ENCODE measurements at regions not wholly inside any gene's neighbourhood (a gene's known extent, or its start where the extent isn't known, plus 50 kb on each side); places are given as distances from the start of the nearest gene placed in this dataset.
"Not testable (repeated sequence)": the region's sequence is repeated elsewhere in the genome, so short reads cannot be mapped to it uniquely, and the experiment has no call there.

DNA sequence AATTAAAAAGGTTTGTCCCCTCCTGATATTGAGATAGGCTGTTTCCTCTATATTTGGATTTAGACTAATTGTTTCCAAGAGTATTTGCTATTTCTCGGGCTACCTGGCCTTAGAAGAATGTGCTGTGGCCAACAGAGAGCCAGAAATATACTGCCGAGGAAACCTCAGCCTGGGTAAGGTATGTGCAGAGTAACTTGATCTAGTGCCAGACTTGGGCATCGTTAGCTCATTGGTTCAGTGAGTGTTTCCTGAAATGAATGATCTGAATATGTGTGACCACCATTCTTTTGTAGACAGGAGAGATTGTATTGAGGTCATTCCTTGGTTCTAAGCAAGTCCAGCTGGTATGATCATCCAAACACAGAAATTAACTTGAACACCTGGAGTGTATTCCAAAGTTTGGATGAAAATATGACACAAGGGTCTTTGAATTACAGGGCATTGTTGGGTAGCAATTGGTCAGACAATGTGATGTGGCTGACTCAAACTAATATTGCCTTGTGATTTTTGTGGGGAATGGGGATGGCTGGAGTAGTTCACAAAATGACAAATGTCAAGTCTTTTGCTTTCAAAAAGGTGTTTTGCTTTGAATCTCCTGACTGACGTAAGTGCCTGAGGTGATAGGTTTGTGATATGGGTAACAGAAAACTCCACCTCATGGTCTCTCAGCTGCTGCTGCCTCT is 100.2 kb upstream of the CXCL13 start:
- WGBS, 2 experiments (ENCODE audit: low coverage in 1 of 2, low lambda C conversion rate in 2 of 2, missing lambda C conversion rate in 2 of 2), result 19 to 28% methylated on average over 4 of the region's 4 CpGs
- H3F3A ChIP-seq (ENCODE audit: insufficient read depth), result no peaks in the 10 kb centered on the region
- no peak for TF ChIP-seq EZH2 (IDR thresholded peaks at IDR 0.05; ENCODE audit: insufficient read depth, poor library complexity, severe bottlenecking)
- no peak for TF ChIP-seq EZH2phosphoT487 (IDR thresholded peaks at IDR 0.05; ENCODE audit: insufficient read depth, low read depth)

DNA sequence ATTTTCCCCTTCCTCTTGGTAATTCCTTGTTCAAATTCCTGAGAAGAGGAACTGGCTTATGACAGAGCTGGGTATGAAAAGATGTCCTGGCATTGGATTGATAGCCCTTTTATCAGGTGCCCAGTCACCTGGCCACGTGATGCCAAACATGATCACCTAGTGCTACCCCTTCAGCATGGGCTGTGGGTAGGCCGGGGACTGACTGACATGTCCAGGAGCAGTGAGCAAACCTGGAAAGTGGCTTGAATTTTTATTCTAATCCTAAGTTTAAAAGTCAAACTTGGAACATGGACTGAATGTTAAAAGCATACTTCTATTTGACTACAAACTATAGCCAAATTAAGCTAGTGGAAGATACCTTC is 99.7 kb upstream of the CXCL13 start:
- H3K4me3 ChIP-seq, result no peak overlapping the region
- H3K79me2 ChIP-seq (ENCODE audit: insufficient read depth), result no peaks in the 10 kb centered on the region
- no peaks in the 10 kb centered on the region for H4K20me1 ChIP-seq (ENCODE audit: insufficient read depth)
- H3K9me2 ChIP-seq (ENCODE audit: insufficient read depth), result no peaks in the 10 kb centered on the region
- H3K27me3 ChIP-seq (replicated peaks; ENCODE audit: insufficient read depth), result peaks cover 28% of the 10 kb centered on the region
- no peaks in the 10 kb centered on the region for H3F3A ChIP-seq (ENCODE audit: insufficient read depth)
- TF ChIP-seq EZH2 (IDR thresholded peaks at IDR 0.05; ENCODE audit: insufficient read depth, poor library complexity, severe bottlenecking) (no peak), EZH2phosphoT487 (IDR thresholded peaks at IDR 0.05; ENCODE audit: insufficient read depth, low read depth) (no peak)
- no peak for DNase-seq
- no peak overlapping the region for H3K4me2 ChIP-seq (ENCODE audit: unreplicated experiment)
- H3K36me3 ChIP-seq (ENCODE audit: low read depth), result no peaks in the 10 kb centered on the region
- WGBS, 2 experiments (ENCODE audit: low coverage in 1 of 2, low lambda C conversion rate in 2 of 2, missing lambda C conversion rate in 2 of 2), result 7 to 12% methylated on average over 2 of the region's 2 CpGs
- in situ Hi-C loops (cut with MboI), result no loop called here
- no peaks in the 10 kb centered on the region for H3K9me3 ChIP-seq (ENCODE audit: low read depth)
- H3K27ac ChIP-seq, result no peak overlapping the region
- H3K4me1 ChIP-seq (ENCODE audit: insufficient read depth), result no peaks in the 10 kb centered on the region
- no peak overlapping the region for H2AFZ ChIP-seq
- H3K9ac ChIP-seq, result no peak overlapping the region

More for the DNA sequence above, 100.2 kb upstream of the CXCL13 start:
- DNase-seq, result no peak
- H3K9me2 ChIP-seq (ENCODE audit: insufficient read depth), result no peaks in the 10 kb centered on the region
- H2AFZ ChIP-seq, result no peak overlapping the region
- peaks cover 28% of the 10 kb centered on the region for H3K27me3 ChIP-seq (replicated peaks; ENCODE audit: insufficient read depth)
- no peak overlapping the region for H3K4me2 ChIP-seq (ENCODE audit: unreplicated experiment)
- H3K9ac ChIP-seq, result no peak overlapping the region
- H3K27ac ChIP-seq, result no peak overlapping the region
- in situ Hi-C loops (cut with MboI), result no loop called here
- no peaks in the 10 kb centered on the region for H3K9me3 ChIP-seq (ENCODE audit: low read depth)
- no peaks in the 10 kb centered on the region for H3K36me3 ChIP-seq (ENCODE audit: low read depth)
- no peak overlapping the region for H3K4me3 ChIP-seq
- no peaks in the 10 kb centered on the region for H3K79me2 ChIP-seq (ENCODE audit: insufficient read depth)
- no peaks in the 10 kb centered on the region for H4K20me1 ChIP-seq (ENCODE audit: insufficient read depth)
- no peaks in the 10 kb centered on the region for H3K4me1 ChIP-seq (ENCODE audit: insufficient read depth)

DNA sequence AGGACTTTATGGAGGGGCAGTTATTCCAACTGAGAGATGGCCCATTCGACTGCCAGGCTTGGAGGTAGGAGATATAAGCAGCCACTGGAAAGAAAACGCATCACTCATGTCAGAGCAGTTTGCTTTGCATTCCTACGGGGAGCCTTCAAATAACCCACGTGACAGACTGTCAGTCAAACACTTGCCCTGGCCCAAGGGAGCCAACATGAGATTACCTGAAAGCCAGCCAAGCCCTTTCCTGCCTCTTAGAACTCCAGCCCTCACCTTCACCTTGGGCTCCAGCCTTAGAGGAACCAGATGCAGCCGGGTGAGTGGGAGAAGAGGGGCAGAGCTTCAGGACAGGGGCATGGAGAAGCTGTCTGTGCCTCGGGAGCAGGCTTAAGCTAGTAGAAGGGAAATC is 95.3 kb upstream of the CXCL13 start:
- Histone ChIP-seq H3K9ac (no peak overlapping the region), H3F3A (ENCODE audit: insufficient read depth) (no peaks in the 10 kb centered on the region), H3K4me3 (no peak overlapping the region), H3K9me2 (ENCODE audit: insufficient read depth) (no peaks in the 10 kb centered on the region), H3K4me2 (ENCODE audit: unreplicated experiment) (no peak overlapping the region), H3K79me2 (ENCODE audit: insufficient read depth) (no peaks in the 10 kb centered on the region), H3K9me3 (ENCODE audit: low read depth) (no peaks in the 10 kb centered on the region), H2AFZ (no peak overlapping the region), H4K20me1 (ENCODE audit: insufficient read depth) (no peaks in the 10 kb centered on the region), H3K36me3 (ENCODE audit: low read depth) (no peaks in the 10 kb centered on the region), H3K27me3 (replicated peaks; ENCODE audit: insufficient read depth) (peaks cover 28% of the 10 kb centered on the region), H3K27ac (no peak overlapping the region), H3K4me1 (ENCODE audit: insufficient read depth) (no peaks in the 10 kb centered on the region)
- no peak for DNase-seq
- WGBS, 2 experiments (ENCODE audit: low coverage in 1 of 2, low lambda C conversion rate in 2 of 2, missing lambda C conversion rate in 2 of 2), result 7% methylated on average over 6 of the region's 6 CpGs
- in situ Hi-C loops (cut with MboI), result no loop called here
- no peak for TF ChIP-seq EZH2 (IDR thresholded peaks at IDR 0.05; ENCODE audit: insufficient read depth, poor library complexity, severe bottlenecking)
- no peak for TF ChIP-seq EZH2phosphoT487 (IDR thresholded peaks at IDR 0.05; ENCODE audit: insufficient read depth, low read depth)

DNA sequence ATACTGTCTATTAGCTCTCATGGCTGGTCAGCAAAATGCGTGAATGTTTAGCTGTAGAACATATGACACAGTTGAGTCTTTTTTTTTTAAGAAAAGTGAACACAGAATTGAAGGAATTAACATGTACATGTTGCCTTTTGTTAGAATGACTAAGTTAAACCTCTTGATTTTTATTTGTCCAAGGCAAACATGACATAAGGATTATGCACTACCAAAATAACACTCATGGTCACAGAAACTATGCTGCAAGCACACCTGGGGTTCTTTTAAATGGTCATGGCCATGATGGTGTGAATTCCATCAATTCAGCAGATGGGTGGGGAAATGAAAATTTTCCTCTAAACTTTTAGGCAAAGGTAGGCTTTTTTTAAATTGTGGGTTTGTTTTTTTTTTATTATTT is 80.1 kb upstream of the CXCL13 start:
- no peaks in the 10 kb centered on the region for H3F3A ChIP-seq (ENCODE audit: insufficient read depth)
- no peaks in the 10 kb centered on the region for H3K79me2 ChIP-seq (ENCODE audit: insufficient read depth)
- H3K4me1 ChIP-seq (ENCODE audit: insufficient read depth), result no peaks in the 10 kb centered on the region
- no peak overlapping the region for H3K27ac ChIP-seq
- H3K27me3 ChIP-seq (replicated peaks; ENCODE audit: insufficient read depth), result peaks cover 31% of the 10 kb centered on the region; the same call in 1 of the 2 replicates
- in situ Hi-C loops (cut with MboI), result no loop called here
- H4K20me1 ChIP-seq (ENCODE audit: insufficient read depth), result no peaks in the 10 kb centered on the region
- no peak for DNase-seq
- WGBS, 2 experiments (ENCODE audit: low coverage in 1 of 2, low lambda C conversion rate in 2 of 2, missing lambda C conversion rate in 2 of 2), result 23 to 40% methylated on average over 1 of the region's 1 CpG
- H2AFZ ChIP-seq, result no peak overlapping the region
- no peak overlapping the region for H3K4me3 ChIP-seq
- H3K36me3 ChIP-seq (ENCODE audit: low read depth), result no peaks in the 10 kb centered on the region
- no peak overlapping the region for H3K9ac ChIP-seq
- H3K9me3 ChIP-seq (ENCODE audit: low read depth), result no peaks in the 10 kb centered on the region
- H3K9me2 ChIP-seq (ENCODE audit: insufficient read depth), result no peaks in the 10 kb centered on the region
- TF ChIP-seq EZH2 (IDR thresholded peaks at IDR 0.05; ENCODE audit: insufficient read depth, poor library complexity, severe bottlenecking), result no peak
- H3K4me2 ChIP-seq (ENCODE audit: unreplicated experiment), result no peak overlapping the region

DNA sequence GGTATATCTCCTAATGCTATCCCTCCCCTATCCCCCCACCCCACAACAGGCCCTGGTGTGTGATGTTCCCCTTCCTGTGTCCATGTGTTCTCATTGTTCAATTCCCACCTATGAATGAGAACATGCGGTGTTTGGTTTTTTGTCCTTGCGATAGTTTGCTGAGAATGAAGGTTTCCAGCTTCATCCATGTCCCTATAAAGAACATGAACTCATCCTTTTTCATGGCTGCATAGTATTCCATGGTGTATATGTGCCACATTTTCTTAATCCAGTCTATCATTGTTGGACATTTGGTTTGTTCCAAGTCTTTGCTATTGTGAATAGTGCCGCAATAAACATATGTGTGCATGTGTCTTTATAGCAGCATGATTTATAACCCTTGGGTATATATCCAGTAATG is 77.7 kb upstream of the CXCL13 start:
- H3K4me1 ChIP-seq (ENCODE audit: insufficient read depth); H3K27ac ChIP-seq; H3K4me2 ChIP-seq (ENCODE audit: unreplicated experiment); H4K20me1 ChIP-seq (ENCODE audit: insufficient read depth); H2AFZ ChIP-seq; H3K4me3 ChIP-seq; H3F3A ChIP-seq (ENCODE audit: insufficient read depth); H3K9me3 ChIP-seq (ENCODE audit: low read depth); H3K9me2 ChIP-seq (ENCODE audit: insufficient read depth); H3K36me3 ChIP-seq (ENCODE audit: low read depth); in situ Hi-C loops (cut with MboI); DNase-seq; H3K79me2 ChIP-seq (ENCODE audit: insufficient read depth); H3K9ac ChIP-seq: not testable (repeated sequence)
- WGBS, 2 experiments (ENCODE audit: low coverage in 1 of 2, low lambda C conversion rate in 2 of 2, missing lambda C conversion rate in 2 of 2), result 51 to 62% methylated on average over 3 of the region's 3 CpGs
- peaks cover 21% of the 10 kb centered on the region for H3K27me3 ChIP-seq (replicated peaks; ENCODE audit: insufficient read depth)

All from GM23248 (cell line).